Right ventricle myocardium inferior (tissue), 1 donor: ENCODE measurements at regions not wholly inside any gene's neighbourhood (a gene's known extent, or its start where the extent isn't known, plus 50 kb on each side); places are given as distances from the start of the nearest gene placed in this dataset.
"Not testable (repeated sequence)": the region's sequence is repeated elsewhere in the genome, so short reads cannot be mapped to it uniquely, and the experiment has no call there.

ENCODE experiments used
- ATAC-seq: fragments of 200-7000 bp; cut with Tn5 transposase; one replicate; pipeline ENCODE4 v1.9.1; 2020; ENCODE audit warnings: mild to moderate bottlenecking, moderate library complexity
- DNase-seq: peaks from one replicate; pipeline ENCODE4 v3.0.0; 2021; ENCODE audit errors: missing footprints
- intact Hi-C: fragments of 100-400 bp; cut with DNase I; formaldehyde crosslinking; loops from one replicate; pipeline ENCODE4 v1.11.0; 2022
- donor health status: DM: no; HTN: yes; CAD: no; lungs with severe emphysema.

- ATAC-seq: no peak
- no peak for DNase-seq
- intact Hi-C loops: no loop called here
Measured at GRCh38 chr2:60223859-60224258, 329.6 kb downstream of the BCL11A start.

GRCh38 chr2:60221098-60221497 is 332.4 kb downstream of the BCL11A start:
- DNase-seq (no peak), ATAC-seq (no peak)
- intact Hi-C loops: no loop called here

- no peak for DNase-seq
- intact Hi-C loops: no loop called here
- ATAC-seq: no peak
Measured at GRCh38 chr2:60219536-60219935, 333.9 kb downstream of the BCL11A start.

GRCh38 chr2:60216452-60216995 is 336.9 kb downstream of the BCL11A start:
- no peak for DNase-seq

GRCh38 chr2:60215386-60215901 is 338.0 kb downstream of the BCL11A start:
- ATAC-seq (no peak), DNase-seq (peak; percentile 33)
- intact Hi-C loops: no loop called here

More at GRCh38 chr2:60216452-60216995, 336.9 kb downstream of the BCL11A start:
- intact Hi-C loops: no loop called here
- no peak for ATAC-seq

- intact Hi-C loops: no loop called here
- no peak for DNase-seq
- no peak for ATAC-seq
Measured at GRCh38 chr2:60214626-60214875, 338.9 kb downstream of the BCL11A start.

GRCh38 chr2:60213865-60214625 is 339.4 kb downstream of the BCL11A start:
- intact Hi-C loops: no loop called here
- DNase-seq (no peak), ATAC-seq (peak; percentile 69)

- no peak for DNase-seq
- no peak for ATAC-seq
- intact Hi-C loops: no loop called here
Measured at GRCh38 chr2:60212181-60212945, 341.1 kb downstream of the BCL11A start.

- ATAC-seq, DNase-seq, intact Hi-C loops: not testable (repeated sequence)
Measured at GRCh38 chr2:60189006-60189405, 364.4 kb downstream of the BCL11A start.

- DNase-seq: no peak
- intact Hi-C loops: no loop called here
- no peak for ATAC-seq
Measured at GRCh38 chr2:60175290-60175689, 378.2 kb downstream of the BCL11A start.

GRCh38 chr2:60174146-60174545 is 379.3 kb downstream of the BCL11A start:
- intact Hi-C loops: no loop called here
- DNase-seq (no peak), ATAC-seq (no peak)

GRCh38 chr2:60172801-60173200 is 380.7 kb downstream of the BCL11A start:
- intact Hi-C loops: no loop called here
- no peak for DNase-seq
- no peak for ATAC-seq

GRCh38 chr2:60170272-60170671 is 383.2 kb downstream of the BCL11A start:
- DNase-seq: no peak
- no peak for ATAC-seq
- intact Hi-C loops: no loop called here

GRCh38 chr2:60168247-60168646 is 385.2 kb downstream of the BCL11A start:
- DNase-seq: no peak
- ATAC-seq: peak; percentile 51
- intact Hi-C loops: no loop called here

- DNase-seq: no peak
- no peak for ATAC-seq
Measured at GRCh38 chr2:60167089-60167488, 386.4 kb downstream of the BCL11A start.

GRCh38 chr2:60163691-60164090 is 389.8 kb downstream of the BCL11A start:
- ATAC-seq (no peak), DNase-seq (no peak)
- intact Hi-C loops: no loop called here

More at GRCh38 chr2:60167089-60167488, 386.4 kb downstream of the BCL11A start:
- intact Hi-C loops: no loop called here

GRCh38 chr2:60159519-60159918 is 393.9 kb downstream of the BCL11A start:
- DNase-seq (no peak), ATAC-seq (no peak)
- intact Hi-C loops: no loop called here

- intact Hi-C loops: no loop called here
- no peak for DNase-seq
- no peak for ATAC-seq
Measured at GRCh38 chr2:60158262-60158661, 395.2 kb downstream of the BCL11A start.

- no peak for DNase-seq
- ATAC-seq: no peak
- intact Hi-C loops: no loop called here
Measured at GRCh38 chr2:60157283-60157682, 396.2 kb downstream of the BCL11A start.

GRCh38 chr2:60154142-60154541 is 399.3 kb downstream of the BCL11A start:
- no peak for ATAC-seq
- DNase-seq: no peak
- intact Hi-C loops: no loop called here
